Stimulated activated effector memory CD8-positive, alpha-beta T cell treated with anti-CD3 and anti-CD28 coated beads, Interleukin-12 subunit alpha, Interleukin-12 subunit beta, amount 100 ng/mL, for 72 hours (primary cell): ENCODE measurements at regions not wholly inside any gene's neighbourhood (a gene's known extent, or its start where the extent isn't known, plus 50 kb on each side); places are given as distances from the start of the nearest gene placed in this dataset.

Experiments
- ATAC-seq: fragments of 150-1000 bp; cut with Tn5 transposase; 2 replicates; pipeline ENCODE4 v1.10.0; 2021
- DNase-seq, 2 donors: peaks; one replicate each; pipeline ENCODE4 v3.0.0; 2021 to 2022; ENCODE audit warnings: low spot score in 2 of 2
- H3K27ac Mint-ChIP-seq: one replicate; pipeline ENCODE4 v1.8.0; 2022; ENCODE audit warnings: mild to moderate bottlenecking, mixed read lengths
- H3K36me3 Mint-ChIP-seq: one replicate; pipeline ENCODE4 v1.8.0; 2022; ENCODE audit warnings: mild to moderate bottlenecking, mixed read lengths
- H3K4me1 Mint-ChIP-seq: one replicate; pipeline ENCODE4 v1.8.0; 2022; ENCODE audit warnings: mixed read lengths
- H3K4me3 Mint-ChIP-seq: one replicate; pipeline ENCODE4 v1.8.0; 2022; ENCODE audit warnings: mild to moderate bottlenecking, mixed read lengths
- H3K9me3 Mint-ChIP-seq: one replicate; pipeline ENCODE4 v1.8.0; 2022; ENCODE audit warnings: mixed read lengths

DNA sequence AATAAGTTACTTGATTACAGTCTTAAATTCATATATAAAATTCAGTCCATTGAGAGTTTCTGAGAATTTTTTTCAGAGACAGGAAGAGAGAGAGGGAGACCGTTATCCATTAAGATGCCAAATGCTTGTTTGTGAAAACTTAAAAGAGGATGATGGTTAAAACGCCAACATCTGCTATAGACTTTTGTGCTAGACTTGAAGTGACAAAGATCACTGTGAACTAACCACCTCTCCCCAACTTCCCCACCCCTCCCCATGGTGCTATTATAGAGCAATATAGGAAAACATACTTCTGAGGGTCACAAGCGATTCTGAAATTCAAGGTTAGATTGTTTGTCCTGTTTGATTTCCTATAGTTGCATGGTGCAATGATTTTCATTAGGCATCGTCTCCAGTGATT is 440.8 kb downstream of the RMST start:
- Mint-ChIP-seq H3K4me1 (no peaks in the 10 kb centered on the region), H3K4me3 (no peak overlapping the region), H3K27ac (no peak overlapping the region), H3K9me3 (peaks cover 6% of the 10 kb centered on the region), H3K36me3 (no peaks in the 10 kb centered on the region)
- no peak for ATAC-seq
- no peak for DNase-seq

DNA sequence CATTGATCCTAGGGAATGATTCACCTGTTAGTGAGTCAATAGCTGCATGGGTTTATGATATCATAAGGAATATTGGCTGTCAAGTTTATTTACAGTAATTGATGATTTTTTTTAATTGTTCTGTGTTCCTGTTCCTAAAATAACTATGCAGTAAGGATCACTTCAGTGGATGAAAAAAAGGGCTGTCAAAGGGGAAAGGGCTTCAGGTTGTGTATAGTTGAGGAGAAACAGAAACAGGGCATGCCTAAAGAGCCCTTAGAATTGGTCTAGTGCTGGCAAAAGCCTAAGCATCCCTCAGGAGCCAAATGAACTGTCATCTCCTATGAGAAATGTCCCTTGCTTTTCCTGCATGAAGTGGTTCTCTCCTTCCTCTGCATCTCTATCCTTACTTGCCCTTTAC is 444.9 kb downstream of the RMST start:
- H3K4me3 Mint-ChIP-seq = no peak overlapping the region
- H3K9me3 Mint-ChIP-seq = peaks cover 3% of the 10 kb centered on the region

GRCh38 chr12:97910559-97910958 is 448.0 kb downstream of the RMST start:
- no peak overlapping the region for H3K4me3 Mint-ChIP-seq
- H3K27ac Mint-ChIP-seq = no peak overlapping the region
- no peaks in the 10 kb centered on the region for H3K36me3 Mint-ChIP-seq
- H3K4me1 Mint-ChIP-seq = no peaks in the 10 kb centered on the region
- no peak for DNase-seq
- no peak for ATAC-seq
- H3K9me3 Mint-ChIP-seq = no peaks in the 10 kb centered on the region

More for the DNA sequence above, 444.9 kb downstream of the RMST start:
- no peak for DNase-seq
- H3K4me1 Mint-ChIP-seq = no peaks in the 10 kb centered on the region
- ATAC-seq = no peak
- no peak overlapping the region for H3K27ac Mint-ChIP-seq
- no peaks in the 10 kb centered on the region for H3K36me3 Mint-ChIP-seq

DNA sequence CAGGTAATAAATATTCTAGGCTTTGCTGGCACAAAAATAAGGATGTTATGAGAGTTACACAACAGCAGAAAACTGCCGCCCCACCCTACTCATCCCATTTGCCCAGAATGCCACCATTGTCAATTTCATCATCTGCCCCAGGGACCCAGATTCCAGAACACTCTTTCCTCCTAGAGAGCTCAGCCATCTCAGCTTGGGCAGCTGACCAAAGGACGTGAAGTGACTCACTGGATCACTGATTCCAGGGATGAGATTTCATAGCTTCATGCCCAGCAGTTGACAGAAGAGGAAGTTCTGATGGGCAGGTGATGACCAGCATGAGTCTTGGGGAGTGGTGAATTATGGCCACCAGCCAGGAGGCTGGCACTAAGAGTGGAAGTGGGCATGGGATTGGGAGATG is 450.3 kb downstream of the RMST start:
- H3K4me3 Mint-ChIP-seq = no peak overlapping the region
- no peaks in the 10 kb centered on the region for H3K4me1 Mint-ChIP-seq
- ATAC-seq = no peak
- H3K27ac Mint-ChIP-seq = no peak overlapping the region
- H3K36me3 Mint-ChIP-seq = no peaks in the 10 kb centered on the region
- H3K9me3 Mint-ChIP-seq = peaks cover 3% of the 10 kb centered on the region
- DNase-seq = no peak

GRCh38 chr12:97921979-97922722 is 459.5 kb downstream of the RMST start:
- H3K4me3 Mint-ChIP-seq = no peak overlapping the region
- no peak overlapping the region for H3K27ac Mint-ChIP-seq
- H3K36me3 Mint-ChIP-seq = peaks cover 4% of the 10 kb centered on the region
- H3K9me3 Mint-ChIP-seq = peaks cover 6% of the 10 kb centered on the region
- no peak for DNase-seq
- no peak for ATAC-seq
- no peaks in the 10 kb centered on the region for H3K4me1 Mint-ChIP-seq

DNA sequence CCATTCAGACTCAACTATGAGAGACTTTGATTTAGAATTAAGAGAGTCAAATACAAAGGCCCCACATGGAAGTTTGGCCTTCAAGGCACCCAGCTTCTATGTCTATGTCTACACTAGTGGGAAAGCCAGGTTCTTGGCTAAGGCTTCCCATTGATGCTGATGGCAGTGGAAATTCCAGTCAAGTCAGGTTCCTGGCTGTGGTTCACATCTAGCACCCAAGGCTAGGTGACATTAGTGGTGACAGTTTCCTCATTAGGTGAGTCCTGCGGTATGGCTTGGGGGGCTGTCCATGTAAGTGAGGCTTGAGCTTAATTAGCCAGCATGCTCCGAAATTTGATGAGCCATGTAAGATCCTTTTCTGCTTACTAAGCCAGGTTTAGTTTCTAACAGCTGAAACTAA is 460.9 kb downstream of the RMST start:
- H3K27ac Mint-ChIP-seq = no peak overlapping the region
- DNase-seq = no peak
- peaks cover 6% of the 10 kb centered on the region for H3K9me3 Mint-ChIP-seq
- H3K4me3 Mint-ChIP-seq = no peak overlapping the region
- no peaks in the 10 kb centered on the region for H3K4me1 Mint-ChIP-seq
- H3K36me3 Mint-ChIP-seq = peaks cover 4% of the 10 kb centered on the region
- no peak for ATAC-seq

GRCh38 chr12:97924122-97924521 is 461.5 kb downstream of the RMST start:
- Mint-ChIP-seq H3K4me3 (no peak overlapping the region), H3K27ac (no peak overlapping the region), H3K36me3 (peaks cover 4% of the 10 kb centered on the region), H3K9me3 (peaks cover 6% of the 10 kb centered on the region), H3K4me1 (no peaks in the 10 kb centered on the region)
- ATAC-seq (no peak), DNase-seq (no peak)

- Mint-ChIP-seq H3K27ac (no peak overlapping the region), H3K4me3 (no peak overlapping the region), H3K4me1 (no peaks in the 10 kb centered on the region), H3K36me3 (peaks cover 2% of the 10 kb centered on the region), H3K9me3 (no peaks in the 10 kb centered on the region)
- ATAC-seq (no peak), DNase-seq (no peak)
These were observed 465.4 kb downstream of the RMST start for GRCh38 chr12:97927977-97928376.

DNA sequence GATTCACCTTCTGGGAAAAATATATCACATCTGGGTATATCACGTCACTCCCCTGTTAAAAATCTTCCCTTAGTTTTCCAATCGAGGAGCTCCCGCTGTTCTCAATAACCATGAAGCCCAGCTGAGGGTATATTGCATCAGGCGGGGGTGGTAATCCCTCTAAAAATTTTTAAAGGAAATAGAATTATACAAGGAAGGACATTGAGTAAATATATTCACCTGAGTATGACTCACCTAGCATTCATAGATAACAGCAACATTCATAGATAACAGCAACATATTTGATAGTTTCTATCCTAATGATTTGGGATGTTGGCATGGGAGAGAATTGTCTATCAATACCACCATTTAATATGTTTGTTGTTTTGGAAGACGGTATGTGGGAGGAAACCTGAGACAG is 473.6 kb downstream of the RMST start:
- Mint-ChIP-seq H3K4me3 (no peak overlapping the region), H3K36me3 (no peaks in the 10 kb centered on the region), H3K4me1 (no peaks in the 10 kb centered on the region), H3K27ac (no peak overlapping the region), H3K9me3 (peaks cover 8% of the 10 kb centered on the region)
- DNase-seq (no peak), ATAC-seq (no peak)

DNA sequence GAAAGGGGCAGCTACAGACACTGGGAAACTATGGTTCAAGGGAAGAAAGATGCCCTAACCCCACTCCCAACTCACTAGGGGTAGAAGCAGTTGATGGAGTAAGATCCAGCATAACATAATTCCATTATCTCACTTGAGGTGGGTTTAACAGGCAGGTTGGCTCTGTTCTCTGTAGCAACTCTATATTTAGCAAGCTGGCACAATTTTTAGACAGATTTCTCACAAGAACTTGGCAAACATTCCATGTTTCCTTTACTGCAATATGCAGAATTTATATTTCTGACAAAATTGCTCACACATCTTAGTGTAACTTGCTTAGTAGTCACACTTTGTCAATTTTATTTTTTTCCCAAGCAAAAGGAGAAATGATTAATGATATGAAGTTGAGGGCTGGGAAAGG is 475.4 kb downstream of the RMST start:
- H3K9me3 Mint-ChIP-seq = peaks cover 8% of the 10 kb centered on the region
- no peaks in the 10 kb centered on the region for H3K36me3 Mint-ChIP-seq
- H3K27ac Mint-ChIP-seq = no peak overlapping the region
- no peaks in the 10 kb centered on the region for H3K4me1 Mint-ChIP-seq
- ATAC-seq (no peak), DNase-seq (no peak)
- H3K4me3 Mint-ChIP-seq = no peak overlapping the region

- Mint-ChIP-seq H3K36me3 (no peaks in the 10 kb centered on the region), H3K4me1 (no peaks in the 10 kb centered on the region), H3K4me3 (no peak overlapping the region), H3K9me3 (peaks cover 5% of the 10 kb centered on the region), H3K27ac (no peak overlapping the region)
- DNase-seq = no peak
- no peak for ATAC-seq
These were observed 476.6 kb downstream of the RMST start for GRCh38 chr12:97939156-97939555.

GRCh38 chr12:97940105-97940504 is 477.5 kb downstream of the RMST start:
- ATAC-seq = no peak
- DNase-seq = no peak
- no peaks in the 10 kb centered on the region for H3K36me3 Mint-ChIP-seq
- H3K4me1 Mint-ChIP-seq = no peaks in the 10 kb centered on the region
- peaks cover 5% of the 10 kb centered on the region for H3K9me3 Mint-ChIP-seq
- H3K4me3 Mint-ChIP-seq = no peak overlapping the region
- no peak overlapping the region for H3K27ac Mint-ChIP-seq

GRCh38 chr12:97940629-97941028 is 478.0 kb downstream of the RMST start:
- DNase-seq (no peak), ATAC-seq (no peak)
- Mint-ChIP-seq H3K4me1 (no peaks in the 10 kb centered on the region), H3K9me3 (peaks cover 5% of the 10 kb centered on the region), H3K36me3 (no peaks in the 10 kb centered on the region), H3K4me3 (no peak overlapping the region), H3K27ac (no peak overlapping the region)

GRCh38 chr12:97941686-97942354 is 479.2 kb downstream of the RMST start:
- no peaks in the 10 kb centered on the region for H3K4me1 Mint-ChIP-seq
- no peak overlapping the region for H3K4me3 Mint-ChIP-seq
- ATAC-seq (no peak), DNase-seq (no peak)
- no peak overlapping the region for H3K27ac Mint-ChIP-seq
- peaks cover 6% of the 10 kb centered on the region for H3K9me3 Mint-ChIP-seq
- H3K36me3 Mint-ChIP-seq = no peaks in the 10 kb centered on the region

GRCh38 chr12:97943359-97943758 is 480.8 kb downstream of the RMST start:
- Mint-ChIP-seq H3K27ac (no peak overlapping the region), H3K4me1 (no peaks in the 10 kb centered on the region), H3K36me3 (no peaks in the 10 kb centered on the region), H3K9me3 (peaks cover 11% of the 10 kb centered on the region), H3K4me3 (no peak overlapping the region)
- DNase-seq = no peak
- ATAC-seq = no peak

GRCh38 chr12:97944576-97944975 is 482.0 kb downstream of the RMST start:
- Mint-ChIP-seq H3K4me3 (no peak overlapping the region), H3K9me3 (peaks cover 13% of the 10 kb centered on the region), H3K36me3 (no peaks in the 10 kb centered on the region), H3K4me1 (no peaks in the 10 kb centered on the region), H3K27ac (no peak overlapping the region)
- DNase-seq (no peak), ATAC-seq (no peak)
